SJCRH30 (cell line): ENCODE measurements at regions not wholly inside any gene's neighbourhood (a gene's known extent, or its start where the extent isn't known, plus 50 kb on each side); places are given as distances from the start of the nearest gene placed in this dataset.
"Not testable (repeated sequence)": the region's sequence is repeated elsewhere in the genome, so short reads cannot be mapped to it uniquely, and the experiment has no call there.

ENCODE experiments used
- DNase-seq, 2 experiments: peaks; one replicate each; pipeline ENCODE4 v3.0.0-alpha.2; 2015 to 2020
- H3K27ac ChIP-seq: fragments of 250-450 bp; sonication (Bioruptor Pico); 2 replicates; pipeline ENCODE4 v1.5.1; 2020; ENCODE audit warnings: mild to moderate bottlenecking, moderate library complexity
- H3K27me3 ChIP-seq: fragments of 250-450 bp; sonication (Bioruptor Pico); 2 replicates; pipeline ENCODE4 v1.5.1; 2020; ENCODE audit warnings: mild to moderate bottlenecking, moderate library complexity
- H3K36me3 ChIP-seq: fragments of 250-450 bp; sonication (Bioruptor Pico); 2 replicates; pipeline ENCODE4 v1.5.1; 2020; ENCODE audit warnings: mild to moderate bottlenecking, moderate library complexity
- H3K4me1 ChIP-seq: fragments of 250-450 bp; sonication (Bioruptor Pico); 2 replicates; pipeline ENCODE4 v1.5.1; 2020; ENCODE audit warnings: mild to moderate bottlenecking, moderate library complexity
- H3K4me3 ChIP-seq: fragments of 250-450 bp; sonication (Bioruptor Pico); 2 replicates; pipeline ENCODE4 v1.5.1; 2020; ENCODE audit warnings: mild to moderate bottlenecking, moderate library complexity
- H3K9me3 ChIP-seq: fragments of 250-450 bp; sonication (Bioruptor Pico); replicated peaks from 2 replicates; pipeline ENCODE4 v1.5.1; 2020; ENCODE audit warnings: mild to moderate bottlenecking, moderate library complexity

GRCh38 chr2:193382583-193382982 lies 1187.8 kb upstream of the TMEFF2 start:
- no peaks in the 10 kb centered on the region for H3K36me3 ChIP-seq
- H3K4me3 ChIP-seq = no peak overlapping the region
- H3K9me3 ChIP-seq = no peaks in the 10 kb centered on the region

GRCh38 chr2:193377789-193378188 lies 1183.1 kb upstream of the TMEFF2 start:
- DNase-seq = no peak
- H3K36me3 ChIP-seq = no peaks in the 10 kb centered on the region
- H3K9me3 ChIP-seq = no peaks in the 10 kb centered on the region
- H3K27ac ChIP-seq = no peak overlapping the region
- H3K27me3 ChIP-seq = no peaks in the 10 kb centered on the region
- H3K4me1 ChIP-seq = no peaks in the 10 kb centered on the region
- H3K4me3 ChIP-seq = no peak overlapping the region

More at GRCh38 chr2:193382583-193382982, 1187.8 kb upstream of the TMEFF2 start:
- H3K4me1 ChIP-seq = no peaks in the 10 kb centered on the region
- H3K27ac ChIP-seq = no peak overlapping the region
- no peak for DNase-seq
- no peaks in the 10 kb centered on the region for H3K27me3 ChIP-seq

GRCh38 chr2:193373120-193373519 lies 1178.4 kb upstream of the TMEFF2 start:
- no peaks in the 10 kb centered on the region for H3K27me3 ChIP-seq
- DNase-seq = no peak
- H3K4me1 ChIP-seq = no peaks in the 10 kb centered on the region
- H3K27ac ChIP-seq = no peak overlapping the region
- H3K36me3 ChIP-seq = no peaks in the 10 kb centered on the region
- H3K9me3 ChIP-seq = no peaks in the 10 kb centered on the region
- H3K4me3 ChIP-seq = no peak overlapping the region

GRCh38 chr2:193371200-193371599 lies 1176.5 kb upstream of the TMEFF2 start:
- H3K36me3 ChIP-seq = no peaks in the 10 kb centered on the region
- no peak overlapping the region for H3K4me3 ChIP-seq
- no peaks in the 10 kb centered on the region for H3K9me3 ChIP-seq
- no peak for DNase-seq
- no peak overlapping the region for H3K27ac ChIP-seq
- no peaks in the 10 kb centered on the region for H3K4me1 ChIP-seq
- no peaks in the 10 kb centered on the region for H3K27me3 ChIP-seq

- no peak overlapping the region for H3K27ac ChIP-seq
- no peaks in the 10 kb centered on the region for H3K27me3 ChIP-seq
- H3K36me3 ChIP-seq = no peaks in the 10 kb centered on the region
- no peaks in the 10 kb centered on the region for H3K4me1 ChIP-seq
- no peak overlapping the region for H3K4me3 ChIP-seq
- no peak for DNase-seq
- no peaks in the 10 kb centered on the region for H3K9me3 ChIP-seq
Observed at GRCh38 chr2:193368615-193369014, 1173.9 kb upstream of the TMEFF2 start.

GRCh38 chr2:193357508-193357907 lies 1162.8 kb upstream of the TMEFF2 start:
- Histone ChIP-seq H3K27ac (no peak overlapping the region), H3K9me3 (no peaks in the 10 kb centered on the region), H3K36me3 (no peaks in the 10 kb centered on the region), H3K4me3 (no peak overlapping the region), H3K27me3 (no peaks in the 10 kb centered on the region), H3K4me1 (no peaks in the 10 kb centered on the region)
- DNase-seq = no peak

GRCh38 chr2:193352665-193353242 lies 1158.0 kb upstream of the TMEFF2 start:
- H3K27me3 ChIP-seq, H3K9me3 ChIP-seq, DNase-seq, H3K4me3 ChIP-seq, H3K4me1 ChIP-seq, H3K27ac ChIP-seq, H3K36me3 ChIP-seq: not testable (repeated sequence)

- DNase-seq = no peak
- H3K27me3 ChIP-seq = no peaks in the 10 kb centered on the region
- no peak overlapping the region for H3K27ac ChIP-seq
- no peak overlapping the region for H3K4me3 ChIP-seq
- no peaks in the 10 kb centered on the region for H3K4me1 ChIP-seq
- H3K9me3 ChIP-seq = no peaks in the 10 kb centered on the region
- H3K36me3 ChIP-seq = no peaks in the 10 kb centered on the region
Observed at GRCh38 chr2:193350509-193350908, 1155.8 kb upstream of the TMEFF2 start.

GRCh38 chr2:193349642-193350041 lies 1154.9 kb upstream of the TMEFF2 start:
- Histone ChIP-seq H3K27me3 (no peaks in the 10 kb centered on the region), H3K27ac (no peak overlapping the region), H3K9me3 (no peaks in the 10 kb centered on the region), H3K36me3 (no peaks in the 10 kb centered on the region), H3K4me1 (no peaks in the 10 kb centered on the region), H3K4me3 (no peak overlapping the region)
- no peak for DNase-seq

- H3K9me3 ChIP-seq = no peaks in the 10 kb centered on the region
- H3K27me3 ChIP-seq = no peaks in the 10 kb centered on the region
- H3K4me1 ChIP-seq = no peaks in the 10 kb centered on the region
- no peak overlapping the region for H3K27ac ChIP-seq
- H3K4me3 ChIP-seq = peak overlapping the region; percentile 5; the same call in 1 of the 2 replicates
- no peak for DNase-seq
- no peaks in the 10 kb centered on the region for H3K36me3 ChIP-seq
Observed at GRCh38 chr2:193348055-193348454, 1153.3 kb upstream of the TMEFF2 start.

- H3K4me3 ChIP-seq = no peak overlapping the region
- no peak overlapping the region for H3K27ac ChIP-seq
- H3K4me1 ChIP-seq = no peaks in the 10 kb centered on the region; the same call in 1 of the 2 replicates
- DNase-seq = no peak
- no peaks in the 10 kb centered on the region for H3K27me3 ChIP-seq
- H3K36me3 ChIP-seq = no peaks in the 10 kb centered on the region
- no peaks in the 10 kb centered on the region for H3K9me3 ChIP-seq
Observed at GRCh38 chr2:193336781-193337180, 1142.0 kb upstream of the TMEFF2 start.

- Histone ChIP-seq H3K4me1 (no peaks in the 10 kb centered on the region; the same call in 1 of the 2 replicates), H3K4me3 (no peak overlapping the region), H3K27me3 (no peaks in the 10 kb centered on the region), H3K27ac (no peak overlapping the region), H3K9me3 (no peaks in the 10 kb centered on the region), H3K36me3 (no peaks in the 10 kb centered on the region)
- DNase-seq = no peak
Observed at GRCh38 chr2:193334401-193334800, 1139.7 kb upstream of the TMEFF2 start.

GRCh38 chr2:193333539-193333938 lies 1138.8 kb upstream of the TMEFF2 start:
- DNase-seq = no peak
- no peak overlapping the region for H3K27ac ChIP-seq

GRCh38 chr2:193332941-193333340 lies 1138.2 kb upstream of the TMEFF2 start:
- H3K4me3 ChIP-seq = no peak overlapping the region
- H3K27me3 ChIP-seq = no peaks in the 10 kb centered on the region
- no peaks in the 10 kb centered on the region; the same call in 1 of the 2 replicates for H3K4me1 ChIP-seq
- peak in 1 of 2 experiments; percentile 42 for DNase-seq
- H3K9me3 ChIP-seq = no peaks in the 10 kb centered on the region
- no peaks in the 10 kb centered on the region for H3K36me3 ChIP-seq
- H3K27ac ChIP-seq = no peak overlapping the region

More at GRCh38 chr2:193333539-193333938, 1138.8 kb upstream of the TMEFF2 start:
- H3K9me3 ChIP-seq = no peaks in the 10 kb centered on the region
- H3K36me3 ChIP-seq = no peaks in the 10 kb centered on the region
- no peak overlapping the region for H3K4me3 ChIP-seq
- H3K27me3 ChIP-seq = no peaks in the 10 kb centered on the region
- no peaks in the 10 kb centered on the region; the same call in 1 of the 2 replicates for H3K4me1 ChIP-seq

GRCh38 chr2:193331676-193332075 lies 1136.9 kb upstream of the TMEFF2 start:
- DNase-seq = no peak
- Histone ChIP-seq H3K36me3 (no peaks in the 10 kb centered on the region), H3K27me3 (no peaks in the 10 kb centered on the region), H3K9me3 (no peaks in the 10 kb centered on the region), H3K4me3 (no peak overlapping the region), H3K4me1 (no peaks in the 10 kb centered on the region; the same call in 1 of the 2 replicates), H3K27ac (no peak overlapping the region)

GRCh38 chr2:193326296-193326695 lies 1131.6 kb upstream of the TMEFF2 start:
- Histone ChIP-seq H3K9me3 (no peaks in the 10 kb centered on the region), H3K4me3 (no peak overlapping the region), H3K27me3 (no peaks in the 10 kb centered on the region), H3K36me3 (no peaks in the 10 kb centered on the region), H3K4me1 (no peaks in the 10 kb centered on the region), H3K27ac (no peak overlapping the region)
- DNase-seq = no peak
